DND-41 (cell line): ENCODE measurements at regions not wholly inside any gene's neighbourhood (a gene's known extent, or its start where the extent isn't known, plus 50 kb on each side); places are given as distances from the start of the nearest gene placed in this dataset.

ENCODE experiments used
- CTCF ChIP-seq: IDR thresholded peaks from 2 replicates; pipeline ENCODE4 v1.5.1; 2012; ENCODE audit warnings: borderline replicate concordance, low read length, moderate library complexity, mild to moderate bottlenecking; ENCODE audit not compliant: poor library complexity, severe bottlenecking; ENCODE audit errors: extremely low read depth
- EZH2 ChIP-seq: IDR thresholded peaks from 3 replicates; pipeline ENCODE4 v1.6.1; 2012; ENCODE audit warnings: borderline replicate concordance, low read depth, mild to moderate bottlenecking, moderate library complexity, low read length, inconsistent platforms; ENCODE audit not compliant: severe bottlenecking

GRCh38 chrX:39175418-39176057 is 374.3 kb downstream of the MID1IP1 start:
- no peak for TF ChIP-seq CTCF
- TF ChIP-seq EZH2, result no peak
